RWPE1 (cell line): ENCODE measurements at regions not wholly inside any gene's neighbourhood (a gene's known extent, or its start where the extent isn't known, plus 50 kb on each side); places are given as distances from the start of the nearest gene placed in this dataset.

Source experiments
- CTCF ChIA-PET: fragments of 350-600 bp; sonication (Branson Sonifier 250); formaldehyde crosslinking; extraction: SDS; loops from one replicate; lab custom pipeline; 2021; lab: Yijun Ruan, JAX
- POLR2A ChIA-PET: fragments of 400-600 bp; formaldehyde crosslinking; extraction: SDS; loops from one replicate; lab custom pipeline; 2020; ENCODE audit warnings: antibody characterized with exemption; ENCODE audit not compliant: low non-redundant PET; lab: Yijun Ruan, JAX
- DNase-seq: peaks from one replicate; pipeline ENCODE4 v3.0.0; 2012; ENCODE audit warnings: low spot score
- H3K27ac ChIP-seq: fragments of 450-650 bp; 2 replicates; pipeline ENCODE4 v1.5.1; 2017
- CTCF ChIP-seq: fragments of 450-650 bp; conservative IDR thresholded peaks from 2 replicates; pipeline ENCODE4 v1.5.1; 2017; ENCODE audit warnings: low read depth, mild to moderate bottlenecking

GRCh38 chr6:27177485-27178406, 69.8 kb upstream of the PRSS16 start:
- H3K27ac ChIP-seq = peak overlapping the region; percentile 91
- peak; percentile 88 for DNase-seq
- ChIA-PET POLR2A (interaction anchor here (0.6 to 0.7 kb wide), 4 partner anchors 890 to 1833 kb away, joined by 5 to 11 read pairs (median 6); no protein-coding TSS in a partner anchor), CTCF (interaction anchor here (0.6 to 1.4 kb wide), 5 partner anchors 11 to 659 kb away, joined by 3 to 8 read pairs (median 4); no protein-coding TSS in a partner anchor)
- peak; percentile 79 for TF ChIP-seq CTCF

GRCh38 chr6:27178407-27178730, 69.1 kb upstream of the PRSS16 start:
- H3K27ac ChIP-seq = peak overlapping the region; percentile 91
- ChIA-PET POLR2A (interaction anchor here (0.7 kb wide), 2 partner anchors 1050 to 1103 kb away, joined by 5 to 6 read pairs; no protein-coding TSS in a partner anchor), CTCF (interaction anchor here (0.6 to 0.7 kb wide), 2 partner anchors 10 to 426 kb away, joined by 4 to 6 read pairs; no protein-coding TSS in a partner anchor)
- no peak for TF ChIP-seq CTCF
- DNase-seq = peak; percentile 26

GRCh38 chr6:27178860-27179259, 68.6 kb upstream of the PRSS16 start:
- DNase-seq = no peak
- peak overlapping the region; percentile 91 for H3K27ac ChIP-seq
- ChIA-PET CTCF (no interaction called here), POLR2A (no interaction called here)
- TF ChIP-seq CTCF = no peak

- no peak for DNase-seq
- H3K27ac ChIP-seq = no peak overlapping the region
- POLR2A ChIA-PET = no interaction called here
- TF ChIP-seq CTCF = no peak
- CTCF ChIA-PET = no interaction called here
Observed at GRCh38 chr6:27183060-27183832, 64.3 kb upstream of the PRSS16 start.

- ChIA-PET CTCF (interaction anchor here (1.7 kb wide), 1 partner anchor 565 kb away, joined by 6 read pairs; no protein-coding TSS in a partner anchor), POLR2A (interaction anchor here (0.6 kb wide), 1 partner anchor 347 kb away, joined by 3 read pairs; no protein-coding TSS in a partner anchor)
- peak overlapping the region; percentile 90 for H3K27ac ChIP-seq
- no peak for DNase-seq
- TF ChIP-seq CTCF = no peak
Observed at GRCh38 chr6:27187231-27188060, 60.1 kb upstream of the PRSS16 start.
